ENCODE measurements at regions not wholly inside any gene's neighbourhood (a gene's known extent, or its start where the extent isn't known, plus 50 kb on each side); places are given as distances from the start of the nearest gene placed in this dataset.

- no peak for DNase-seq (ENCODE audit: low spot score)
Observed at GRCh38 chr11:122173074-122173450, 57.0 kb upstream of the BLID start.

GRCh38 chr11:122172352-122173073 lies 56.5 kb upstream of the BLID start:
- no peak for DNase-seq (ENCODE audit: low spot score)

GRCh38 chr11:122170815-122171475 lies 54.9 kb upstream of the BLID start:
- peak; percentile 47 for DNase-seq (ENCODE audit: low spot score)

- DNase-seq (ENCODE audit: low spot score) = no peak
Observed at GRCh38 chr11:122168218-122168617, 52.2 kb upstream of the BLID start.

GRCh38 chr11:122167100-122167499 lies 51.1 kb upstream of the BLID start:
- DNase-seq (ENCODE audit: low spot score) = no peak

- DNase-seq (ENCODE audit: low spot score) = no peak
Observed at GRCh38 chr11:122165607-122166371, 49.8 kb upstream of the BLID start.
